ENCODE measurements at regions not wholly inside any gene's neighbourhood (a gene's known extent, or its start where the extent isn't known, plus 50 kb on each side); places are given as distances from the start of the nearest gene placed in this dataset.

DNA sequence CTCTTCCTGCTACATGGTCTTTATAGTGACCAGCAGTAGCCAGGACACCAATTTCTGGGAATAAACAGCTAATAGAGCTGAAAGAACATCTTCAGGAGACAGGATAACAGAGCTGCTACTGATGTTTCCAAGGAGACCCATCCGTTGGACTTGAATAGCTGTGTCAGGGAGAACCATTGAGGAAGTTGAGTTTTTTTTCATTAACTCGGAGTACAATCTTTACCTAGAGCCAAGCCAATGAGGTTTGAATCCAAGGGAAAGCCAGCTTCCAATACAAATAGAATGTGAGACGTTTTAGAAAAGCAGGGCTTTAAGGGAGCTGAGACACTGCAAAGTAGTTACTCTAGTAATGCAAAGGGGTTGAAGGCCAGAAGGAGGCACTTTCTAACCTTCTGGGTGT, 136.1 kb upstream of the FRMD6 start:
- no peak for DNase-seq (ENCODE audit: low read depth)
- Histone ChIP-seq H3K27me3 (ENCODE audit: control insufficient read depth, insufficient read depth, low read length) (no peaks in the 10 kb centered on the region), H3K36me3 (ENCODE audit: control insufficient read depth, insufficient read depth, low read length) (no peaks in the 10 kb centered on the region), H3K4me3 (ENCODE audit: low read depth, low read length) (no peak overlapping the region)
- CTCF ChIA-PET: interaction anchor here (2.4 kb wide), 1 partner anchor 8 kb away, joined by 15 read pairs; no protein-coding TSS in a partner anchor
- POLR2A ChIA-PET: no interaction called here
- TF ChIP-seq, protein P1, sequence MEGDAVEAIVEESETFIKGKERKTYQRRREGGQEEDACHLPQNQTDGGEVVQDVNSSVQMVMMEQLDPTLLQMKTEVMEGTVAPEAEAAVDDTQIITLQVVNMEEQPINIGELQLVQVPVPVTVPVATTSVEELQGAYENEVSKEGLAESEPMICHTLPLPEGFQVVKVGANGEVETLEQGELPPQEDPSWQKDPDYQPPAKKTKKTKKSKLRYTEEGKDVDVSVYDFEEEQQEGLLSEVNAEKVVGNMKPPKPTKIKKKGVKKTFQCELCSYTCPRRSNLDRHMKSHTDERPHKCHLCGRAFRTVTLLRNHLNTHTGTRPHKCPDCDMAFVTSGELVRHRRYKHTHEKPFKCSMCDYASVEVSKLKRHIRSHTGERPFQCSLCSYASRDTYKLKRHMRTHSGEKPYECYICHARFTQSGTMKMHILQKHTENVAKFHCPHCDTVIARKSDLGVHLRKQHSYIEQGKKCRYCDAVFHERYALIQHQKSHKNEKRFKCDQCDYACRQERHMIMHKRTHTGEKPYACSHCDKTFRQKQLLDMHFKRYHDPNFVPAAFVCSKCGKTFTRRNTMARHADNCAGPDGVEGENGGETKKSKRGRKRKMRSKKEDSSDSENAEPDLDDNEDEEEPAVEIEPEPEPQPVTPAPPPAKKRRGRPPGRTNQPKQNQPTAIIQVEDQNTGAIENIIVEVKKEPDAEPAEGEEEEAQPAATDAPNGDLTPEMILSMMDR (IDR thresholded peaks at IDR 0.05; ENCODE audit: insufficient read depth, low read depth, low read length): no peak

DNA sequence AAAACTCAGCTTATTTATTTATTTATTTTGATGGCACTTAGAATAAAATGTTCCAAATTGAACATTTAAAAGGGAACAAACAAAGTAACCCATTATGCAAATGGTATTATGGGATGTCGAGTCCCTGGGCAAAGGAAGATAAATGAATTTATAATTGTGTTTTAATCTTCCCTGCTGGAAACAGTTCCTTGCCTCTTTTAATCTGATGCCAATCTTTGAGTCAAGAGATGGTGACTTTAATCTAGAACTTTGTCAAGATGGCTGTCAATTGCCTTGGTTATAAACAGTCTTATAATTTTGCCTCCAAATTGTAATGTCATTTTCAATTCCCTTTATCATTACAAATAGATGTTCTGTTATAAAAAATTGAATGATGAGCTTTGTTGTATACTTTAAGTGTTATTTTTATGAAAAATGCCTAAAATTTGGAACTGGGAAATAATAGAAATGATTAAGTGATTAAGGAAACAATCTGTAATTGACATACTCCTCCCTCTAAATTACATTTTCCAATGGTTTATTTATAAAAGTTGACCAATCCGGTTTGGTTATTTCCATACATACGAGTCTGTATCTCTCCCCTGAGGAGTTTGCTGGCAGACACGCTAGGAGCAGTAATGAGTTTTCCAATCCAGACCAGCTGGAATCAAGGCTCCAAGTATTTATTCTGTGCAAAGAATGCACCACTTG, 134.9 kb upstream of the FRMD6 start:
- Histone ChIP-seq H3K36me3 (ENCODE audit: control insufficient read depth, insufficient read depth, low read length) (no peaks in the 10 kb centered on the region), H3K27me3 (ENCODE audit: control insufficient read depth, insufficient read depth, low read length) (no peaks in the 10 kb centered on the region), H3K4me3 (ENCODE audit: low read depth, low read length) (no peak overlapping the region)
- ChIA-PET POLR2A (no interaction called here), CTCF (interaction anchor here (0.8 to 2.4 kb wide), 3 partner anchors 10 to 233 kb away, joined by 3 to 15 read pairs (median 4); no protein-coding TSS in a partner anchor)
- DNase-seq (ENCODE audit: low read depth): no peak
- TF ChIP-seq, protein P1 (IDR thresholded peaks at IDR 0.05; ENCODE audit: insufficient read depth, low read depth, low read length): no peak

DNA sequence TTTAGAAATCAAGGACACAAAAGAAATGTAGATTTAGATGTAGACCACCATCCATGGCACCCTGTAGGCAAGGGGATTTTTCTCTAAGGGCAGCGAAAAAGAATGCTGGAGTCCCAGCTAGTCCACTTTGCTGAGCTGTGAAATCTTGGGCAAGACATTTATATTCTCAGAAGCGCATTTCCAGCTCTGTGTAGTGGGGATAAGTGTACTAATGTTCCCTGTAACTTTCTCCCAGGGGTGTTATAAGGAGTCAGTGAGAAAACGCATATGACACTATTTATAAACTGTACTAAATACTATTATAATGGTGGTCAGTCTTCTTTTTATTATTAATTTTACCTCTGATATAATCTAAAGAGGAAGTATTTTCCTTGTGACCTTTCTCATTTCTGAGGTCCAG, 133.4 kb upstream of the FRMD6 start:
- CTCF ChIA-PET: interaction anchor here (0.9 kb wide), 1 partner anchor 53 kb away, joined by 3 read pairs; no protein-coding TSS in a partner anchor
- POLR2A ChIA-PET: no interaction called here
- TF ChIP-seq, protein P1 (IDR thresholded peaks at IDR 0.05; ENCODE audit: insufficient read depth, low read depth, low read length): no peak
- no peak for DNase-seq (ENCODE audit: low read depth)
- Histone ChIP-seq H3K36me3 (ENCODE audit: control insufficient read depth, insufficient read depth, low read length) (no peaks in the 10 kb centered on the region), H3K4me3 (ENCODE audit: low read depth, low read length) (no peak overlapping the region), H3K27me3 (ENCODE audit: control insufficient read depth, insufficient read depth, low read length) (no peaks in the 10 kb centered on the region)

DNA sequence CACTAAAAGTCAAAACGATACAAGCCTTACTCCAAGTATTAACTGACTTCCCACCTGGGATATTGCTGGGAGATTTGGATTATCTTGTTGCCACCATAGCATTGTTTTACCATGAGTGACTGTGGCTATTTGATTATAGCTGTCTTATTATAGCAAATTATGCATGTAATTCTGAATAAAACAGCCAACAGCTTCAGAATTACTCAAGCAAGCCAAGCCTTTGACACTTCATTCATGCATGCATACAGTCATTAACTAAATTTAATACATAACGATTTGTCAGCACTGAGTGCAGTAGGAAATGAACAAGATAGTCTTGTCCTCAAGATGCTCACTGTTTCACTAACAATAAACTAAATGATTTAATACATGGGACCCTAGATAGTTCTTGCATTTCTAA, 133.0 kb upstream of the FRMD6 start:
- DNase-seq (ENCODE audit: low read depth): no peak
- CTCF ChIA-PET: interaction anchor here (1.0 kb wide), 1 partner anchor 130 kb away, joined by 3 read pairs; no protein-coding TSS in a partner anchor

DNA sequence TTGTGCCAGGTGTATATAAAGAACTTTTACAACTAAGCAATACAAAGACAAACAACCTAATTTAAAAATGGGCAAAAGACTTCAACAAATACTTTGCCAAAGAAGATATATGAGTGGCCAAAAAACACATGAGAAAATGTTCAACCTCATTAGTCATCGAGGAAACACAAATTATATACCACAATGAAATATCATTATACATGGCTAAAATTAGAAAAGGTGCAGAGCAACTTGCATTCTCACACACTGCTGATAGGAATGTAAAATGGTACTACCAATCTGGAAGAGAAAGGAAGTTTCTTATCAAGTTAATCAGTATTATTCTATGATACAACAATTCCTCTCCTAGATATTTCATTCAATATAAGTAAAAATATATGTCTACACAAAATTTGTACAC, 131.6 kb upstream of the FRMD6 start:
- Histone ChIP-seq H3K4me3 (ENCODE audit: low read depth, low read length) (no peak overlapping the region), H3K36me3 (ENCODE audit: control insufficient read depth, insufficient read depth, low read length) (no peaks in the 10 kb centered on the region), H3K27me3 (ENCODE audit: control insufficient read depth, insufficient read depth, low read length) (no peaks in the 10 kb centered on the region)
- no peak for DNase-seq (ENCODE audit: low read depth)
- ChIA-PET CTCF (interaction anchor here (2.3 kb wide), 1 partner anchor 236 kb away, joined by 9 read pairs; no protein-coding TSS in a partner anchor), POLR2A (no interaction called here)
- TF ChIP-seq, protein P1 (IDR thresholded peaks at IDR 0.05; ENCODE audit: insufficient read depth, low read depth, low read length): no peak

More for the DNA sequence above, 133.0 kb upstream of the FRMD6 start:
- POLR2A ChIA-PET: no interaction called here
- Histone ChIP-seq H3K27me3 (ENCODE audit: control insufficient read depth, insufficient read depth, low read length) (no peaks in the 10 kb centered on the region), H3K36me3 (ENCODE audit: control insufficient read depth, insufficient read depth, low read length) (no peaks in the 10 kb centered on the region), H3K4me3 (ENCODE audit: low read depth, low read length) (no peak overlapping the region)
- TF ChIP-seq, protein P1 (IDR thresholded peaks at IDR 0.05; ENCODE audit: insufficient read depth, low read depth, low read length): no peak

Measured in BJ (cell line).